ENCODE measurements at regions not wholly inside any gene's neighbourhood (a gene's known extent, or its start where the extent isn't known, plus 50 kb on each side); places are given as distances from the start of the nearest gene placed in this dataset.

DNA sequence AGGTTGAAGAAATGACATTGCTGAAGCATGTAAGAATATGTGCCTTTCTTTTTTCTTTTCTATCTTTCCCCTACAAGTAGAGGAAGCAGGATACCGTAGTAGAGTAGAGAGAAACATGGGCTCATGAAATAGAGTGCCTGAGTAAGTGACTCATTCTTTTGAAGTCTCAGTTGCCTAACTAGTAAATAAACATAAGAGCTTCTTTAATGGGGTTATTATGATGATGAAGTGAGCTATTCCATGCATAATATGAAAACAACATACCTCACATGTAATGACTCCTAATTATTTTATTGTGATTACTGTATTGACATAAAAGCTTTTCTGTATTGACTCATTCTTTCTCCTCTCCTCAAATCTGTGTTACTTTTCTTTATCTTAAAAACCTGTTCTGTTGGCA is 1538.2 kb downstream of the TECRL start:
- TF ChIP-seq POLR2A (IDR thresholded peaks at IDR 0.05; ENCODE audit: low read depth, low read length): no peak
- no peak for FAIRE-seq
- no peak for DNase-seq (ENCODE audit: insufficient read length, low spot score)

DNA sequence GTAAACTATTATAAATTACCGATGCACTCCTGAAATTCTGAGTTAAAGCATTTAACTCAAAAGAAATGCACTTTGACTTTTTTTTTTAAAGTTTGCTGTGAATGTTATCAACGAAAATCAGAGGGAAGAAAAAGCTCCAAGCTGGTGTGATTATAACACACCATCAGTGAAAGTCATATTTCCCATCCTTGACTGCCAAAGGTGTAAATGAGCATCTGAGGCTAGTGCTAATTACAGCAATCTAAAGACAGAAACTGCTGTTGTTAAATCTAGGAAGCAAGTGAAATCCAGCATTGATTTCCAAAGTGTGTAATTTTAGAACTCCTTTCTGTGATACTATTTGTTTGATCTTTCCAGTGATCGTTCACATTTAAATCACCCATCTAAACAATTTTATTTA is 1538.8 kb downstream of the TECRL start:
- no peak for TF ChIP-seq POLR2A (IDR thresholded peaks at IDR 0.05; ENCODE audit: low read depth, low read length)
- no peak for DNase-seq (ENCODE audit: insufficient read length, low spot score)
- no peak for FAIRE-seq

DNA sequence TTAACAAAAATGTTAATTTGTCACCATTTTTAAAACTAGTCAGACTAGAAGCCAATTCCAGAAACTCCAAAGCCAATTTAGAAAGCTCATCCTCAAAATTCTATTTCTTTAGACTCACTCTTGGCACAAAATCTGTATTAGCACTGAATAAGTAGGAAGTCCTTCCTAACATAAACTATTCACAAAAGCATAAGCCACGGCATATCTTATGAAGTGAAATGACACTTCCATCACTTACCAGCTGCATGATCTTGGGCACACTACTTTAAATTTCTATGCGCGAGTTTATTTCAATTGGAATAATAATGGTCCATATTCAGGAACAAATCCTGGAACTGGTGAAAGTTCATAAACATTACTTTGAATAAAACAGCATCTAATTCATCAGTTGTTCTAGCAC is 1544.0 kb downstream of the TECRL start:
- FAIRE-seq (no peak), DNase-seq (ENCODE audit: insufficient read length, low spot score) (no peak)
- TF ChIP-seq POLR2A (IDR thresholded peaks at IDR 0.05; ENCODE audit: low read depth, low read length): no peak

GRCh38 chr4:62849696-62850095 is 1559.6 kb downstream of the TECRL start:
- FAIRE-seq (no peak), DNase-seq (ENCODE audit: insufficient read length, low spot score) (no peak)
- no peak for TF ChIP-seq POLR2A (IDR thresholded peaks at IDR 0.05; ENCODE audit: low read depth, low read length)

DNA sequence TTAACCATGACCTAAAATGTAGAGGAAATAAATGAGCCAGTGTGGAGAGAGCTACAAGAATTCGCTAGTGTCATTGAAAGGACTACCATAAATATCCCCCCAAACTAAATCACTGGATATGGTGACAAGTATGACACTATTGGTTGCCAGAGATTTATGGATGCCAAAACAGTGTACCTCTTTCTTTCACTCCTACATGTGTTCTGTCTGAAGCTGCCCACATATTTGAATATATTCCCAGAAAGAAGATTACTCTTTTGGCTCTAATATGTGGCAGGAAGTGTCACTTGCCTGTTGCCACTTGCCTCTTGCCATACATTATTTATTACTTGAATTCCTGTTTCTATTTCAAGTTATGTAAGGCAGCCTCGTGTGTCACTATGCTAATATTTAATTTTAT is 1573.6 kb downstream of the TECRL start:
- no peak for DNase-seq (ENCODE audit: insufficient read length, low spot score)
- no peak for FAIRE-seq
- TF ChIP-seq POLR2A (IDR thresholded peaks at IDR 0.05; ENCODE audit: low read depth, low read length): no peak

DNA sequence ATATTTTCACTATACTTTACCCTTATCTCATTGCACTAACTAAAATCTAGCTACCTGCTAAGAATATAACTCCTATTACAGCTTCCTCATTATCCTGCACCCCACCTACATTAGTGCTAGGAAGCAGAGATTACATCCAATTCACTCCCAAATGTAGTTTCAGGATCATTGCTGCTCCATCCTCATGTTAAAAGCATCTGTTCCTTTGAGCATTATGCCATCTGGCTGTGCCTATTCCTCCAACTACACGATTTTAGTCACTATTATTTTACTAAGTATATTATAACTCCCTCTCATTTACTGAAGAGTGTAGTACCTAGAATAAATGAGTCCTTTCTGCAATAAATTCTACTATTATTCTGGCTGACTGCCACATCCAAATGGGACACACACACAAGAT is 1586.9 kb downstream of the TECRL start:
- no peak for TF ChIP-seq POLR2A (IDR thresholded peaks at IDR 0.05; ENCODE audit: low read depth, low read length)
- no peak for FAIRE-seq
- DNase-seq (ENCODE audit: insufficient read length, low spot score): no peak

- DNase-seq (ENCODE audit: insufficient read length, low spot score) (no peak), FAIRE-seq (no peak)
- no peak for TF ChIP-seq POLR2A (IDR thresholded peaks at IDR 0.05; ENCODE audit: low read depth, low read length)
These were observed 1592.7 kb downstream of the TECRL start for GRCh38 chr4:62816566-62816965.

- TF ChIP-seq POLR2A (IDR thresholded peaks at IDR 0.05; ENCODE audit: low read depth, low read length): no peak
- DNase-seq (ENCODE audit: insufficient read length, low spot score) (no peak), FAIRE-seq (no peak)
These were observed 1594.7 kb downstream of the TECRL start for GRCh38 chr4:62814510-62815047.

- TF ChIP-seq POLR2A (IDR thresholded peaks at IDR 0.05; ENCODE audit: low read depth, low read length): no peak
- DNase-seq (ENCODE audit: insufficient read length, low spot score) (no peak), FAIRE-seq (no peak)
These were observed 1602.4 kb downstream of the TECRL start for GRCh38 chr4:62806816-62807215.

DNA sequence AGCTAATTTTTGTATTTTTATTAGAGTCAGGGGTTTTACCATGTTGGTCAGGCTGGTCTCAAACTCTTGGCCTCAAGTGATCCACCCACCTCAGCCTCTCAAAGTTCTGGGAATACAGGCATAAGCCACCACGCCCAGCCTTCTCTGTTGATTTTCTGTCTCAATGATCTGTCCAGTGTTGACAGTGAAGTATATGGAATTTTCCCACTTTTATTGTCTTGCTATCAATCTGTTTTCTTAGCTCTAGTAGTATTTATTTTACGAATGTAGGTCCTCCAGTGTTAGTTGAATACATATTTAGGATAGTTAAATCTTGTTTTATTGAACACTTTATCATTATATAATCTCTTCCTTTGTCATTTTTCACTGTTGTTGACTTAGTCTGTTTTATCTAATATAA is 1603.9 kb downstream of the ADGRL3 start:
- no peak for DNase-seq (ENCODE audit: insufficient read length, low spot score)
- TF ChIP-seq POLR2A (IDR thresholded peaks at IDR 0.05; ENCODE audit: low read depth, low read length): no peak
- no peak for FAIRE-seq

- DNase-seq (ENCODE audit: insufficient read length, low spot score) (no peak), FAIRE-seq (no peak)
- TF ChIP-seq POLR2A (IDR thresholded peaks at IDR 0.05; ENCODE audit: low read depth, low read length): no peak
These were observed 1597.1 kb downstream of the ADGRL3 start for GRCh38 chr4:62797221-62797620.

DNA sequence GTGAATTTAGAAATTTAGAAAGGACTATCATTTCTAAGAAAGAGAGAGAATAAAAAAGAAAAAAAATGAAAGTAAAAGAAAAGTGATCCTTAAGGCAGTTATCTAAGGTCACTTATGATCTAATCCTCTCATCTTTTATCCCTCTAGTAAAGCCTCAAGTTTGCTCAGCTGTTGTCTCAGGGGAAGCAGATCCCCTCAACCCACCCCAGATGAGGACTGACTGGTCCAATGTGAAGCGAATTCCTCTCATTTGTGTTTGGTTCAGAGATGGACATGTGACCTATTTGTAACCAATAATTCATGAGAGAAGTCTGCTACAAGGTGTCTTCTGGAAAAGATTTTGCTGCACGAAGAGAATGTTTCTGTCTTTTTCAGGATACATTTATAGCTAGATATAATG is 1591.3 kb downstream of the ADGRL3 start:
- DNase-seq (ENCODE audit: insufficient read length, low spot score): no peak
- no peak for TF ChIP-seq POLR2A (IDR thresholded peaks at IDR 0.05; ENCODE audit: low read depth, low read length)
- FAIRE-seq: no peak

DNA sequence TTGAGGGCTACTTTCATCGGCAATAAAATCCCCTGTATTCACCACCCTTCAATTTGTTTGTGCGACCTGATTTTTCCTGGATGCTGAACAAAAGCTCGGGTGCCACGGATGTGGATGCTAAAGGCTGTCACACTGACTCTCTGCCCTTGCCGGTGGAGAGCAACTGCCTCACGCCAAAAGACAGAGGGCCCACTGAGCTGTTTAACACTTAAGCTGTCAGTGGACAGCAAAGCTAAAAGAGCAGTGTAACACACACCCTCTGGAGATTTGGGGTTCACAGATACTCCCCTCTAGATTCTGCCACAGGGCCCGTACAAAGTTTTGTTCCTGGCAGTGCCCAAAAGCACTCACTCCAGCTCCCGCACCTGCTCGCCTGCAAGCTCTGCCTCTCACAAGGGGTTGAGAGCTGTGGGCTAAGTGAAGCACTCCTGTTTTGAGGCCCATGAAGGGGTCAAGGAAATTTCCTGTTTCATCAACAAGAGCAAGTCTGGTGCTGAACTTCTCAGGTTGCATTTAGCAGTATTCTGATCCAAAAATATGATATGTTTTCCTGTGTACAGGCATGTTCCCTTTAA is 1571.9 kb downstream of the ADGRL3 start:
- no peak for TF ChIP-seq POLR2A (IDR thresholded peaks at IDR 0.05; ENCODE audit: low read depth, low read length)
- DNase-seq (ENCODE audit: insufficient read length, low spot score) (no peak), FAIRE-seq (no peak)

DNA sequence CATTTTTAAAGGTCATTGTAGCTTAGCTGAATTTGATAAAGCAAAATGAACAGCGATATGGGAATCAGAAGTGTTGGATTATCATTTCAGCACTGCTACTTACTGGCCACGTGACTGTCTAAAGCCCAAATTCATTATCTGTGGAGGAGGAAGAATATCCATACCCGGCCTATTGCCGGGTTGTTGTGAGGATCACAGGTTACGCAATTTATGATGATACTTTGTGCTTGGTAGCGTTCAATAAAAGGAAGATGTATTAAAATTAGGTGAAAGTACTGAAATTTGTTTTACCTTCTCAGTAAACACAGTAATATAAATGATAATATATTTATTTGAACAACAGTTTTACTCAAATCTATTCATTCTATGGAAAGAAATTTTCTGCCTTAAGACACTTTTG is 1540.2 kb downstream of the ADGRL3 start:
- DNase-seq (ENCODE audit: insufficient read length, low spot score): no peak
- FAIRE-seq: no peak
- TF ChIP-seq POLR2A (IDR thresholded peaks at IDR 0.05; ENCODE audit: low read depth, low read length): no peak

GRCh38 chr4:62717154-62717553 is 1517.0 kb downstream of the ADGRL3 start:
- DNase-seq (ENCODE audit: insufficient read length, low spot score): no peak
- no peak for FAIRE-seq
- TF ChIP-seq POLR2A (IDR thresholded peaks at IDR 0.05; ENCODE audit: low read depth, low read length): no peak

DNA sequence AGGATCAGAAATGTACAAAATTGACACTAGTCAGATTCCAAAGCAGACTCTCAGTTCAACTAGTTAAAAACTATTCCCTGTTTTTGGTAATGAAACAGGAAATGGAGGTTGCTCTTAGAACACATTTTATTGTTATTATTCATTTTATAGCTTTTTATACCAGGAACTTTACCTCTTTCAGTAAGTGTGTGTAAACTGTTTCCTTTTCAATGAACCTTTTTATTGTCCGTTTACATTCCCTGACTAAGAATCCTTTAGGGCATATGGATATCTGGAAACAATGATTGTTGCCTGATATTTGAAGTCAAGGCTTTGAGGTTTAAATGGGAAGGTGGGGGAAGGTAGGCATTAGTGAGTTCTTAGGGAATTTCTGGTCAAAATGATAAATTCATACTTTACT is 1511.4 kb downstream of the ADGRL3 start:
- no peak for TF ChIP-seq POLR2A (IDR thresholded peaks at IDR 0.05; ENCODE audit: low read depth, low read length)
- FAIRE-seq (no peak), DNase-seq (ENCODE audit: insufficient read length, low spot score) (no peak)
